NCI-H774 (cell line): ENCODE measurements at regions not wholly inside any gene's neighbourhood (a gene's known extent, or its start where the extent isn't known, plus 50 kb on each side); places are given as distances from the start of the nearest gene placed in this dataset.
A peak's percentile ranks its signal among the peaks of the same experiment; 100 is the strongest.
"Not testable (repeated sequence)": the region's sequence is repeated elsewhere in the genome, so short reads cannot be mapped to it uniquely, and the experiment has no call there.

Experiments used
- DNase-seq: peaks from one replicate; lab custom pipeline; 2025; lab: John Stamatoyannopoulos, UW

DNA sequence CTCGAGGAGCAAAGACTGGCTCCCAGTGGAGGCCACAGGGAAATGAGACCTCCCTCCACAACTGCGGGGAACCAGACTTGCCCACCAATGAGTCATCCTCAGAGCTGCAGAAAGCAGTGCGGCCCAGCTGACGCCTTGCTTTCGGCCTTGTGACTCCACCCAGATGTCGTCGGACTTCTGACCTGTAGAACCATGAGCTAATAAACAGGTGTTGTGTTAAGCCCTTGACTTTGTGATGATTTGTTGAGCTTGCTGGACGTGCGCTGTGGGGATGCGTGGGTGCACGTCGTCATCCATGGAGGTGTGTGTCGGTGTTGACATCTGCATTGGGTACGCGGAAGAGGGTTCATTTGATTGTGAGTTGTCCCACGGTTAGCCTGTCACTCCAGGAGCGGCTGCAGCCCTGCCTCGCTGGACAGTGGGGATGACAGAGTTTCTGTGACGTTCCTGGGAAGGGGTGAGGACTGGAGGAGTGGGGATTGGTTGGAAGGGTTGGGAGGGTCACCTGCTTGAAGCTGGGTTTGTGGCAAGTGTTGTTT lies 154.1 kb downstream of the SH3BP4 start:
- no peak for DNase-seq

DNA sequence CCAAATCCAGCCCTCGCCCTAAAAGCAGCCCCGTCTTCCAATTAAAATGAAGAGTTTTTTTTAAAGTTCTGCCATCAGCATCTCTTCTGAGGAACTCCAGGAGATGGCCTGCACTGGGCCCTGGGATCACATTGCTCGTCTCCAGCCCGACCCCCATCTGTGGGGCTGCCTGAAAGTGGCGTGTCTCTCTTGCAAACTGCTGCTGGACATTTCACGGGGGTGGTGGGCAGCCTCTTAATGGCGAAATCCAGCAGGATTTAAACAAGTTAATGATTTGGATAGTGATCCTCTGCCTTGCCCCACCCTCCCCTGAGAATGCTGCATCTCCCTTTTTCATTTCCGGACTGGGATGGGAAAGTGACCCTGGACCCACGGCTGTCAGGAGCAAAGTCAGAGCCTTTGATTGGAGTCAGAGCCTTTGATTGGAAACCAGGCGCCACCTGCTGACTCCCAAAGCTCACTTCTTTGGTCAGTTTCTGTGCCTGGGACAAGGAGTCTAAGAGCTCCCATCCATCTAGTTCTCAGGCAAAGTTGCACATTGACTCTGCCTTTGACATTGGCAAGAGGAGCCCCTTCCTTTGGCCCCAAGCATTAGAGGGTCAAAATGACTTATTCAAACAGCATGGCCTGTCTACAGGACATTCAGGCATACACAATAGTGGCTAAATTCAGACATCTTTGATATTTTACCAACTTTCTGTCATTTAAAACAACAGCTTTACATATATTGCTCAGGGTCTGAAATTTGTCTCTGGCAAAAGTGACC lies 155.2 kb downstream of the SH3BP4 start:
- DNase-seq = peak; percentile 64

DNA sequence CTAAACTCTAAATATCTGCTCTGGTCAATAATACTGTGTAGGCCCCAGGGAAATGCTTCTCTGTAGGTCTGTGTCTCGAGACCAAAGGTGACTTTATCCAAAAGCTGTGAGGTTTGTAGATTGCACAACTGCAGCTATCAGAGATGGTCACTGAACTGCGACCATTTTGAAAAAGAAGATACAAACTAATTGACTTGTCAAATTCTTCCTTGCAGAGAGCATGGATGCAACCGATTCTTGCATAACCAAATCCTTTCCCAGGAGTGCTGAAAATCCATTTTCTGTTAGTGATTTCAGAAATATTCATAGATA lies 155.8 kb downstream of the SH3BP4 start:
- DNase-seq = no peak

DNA sequence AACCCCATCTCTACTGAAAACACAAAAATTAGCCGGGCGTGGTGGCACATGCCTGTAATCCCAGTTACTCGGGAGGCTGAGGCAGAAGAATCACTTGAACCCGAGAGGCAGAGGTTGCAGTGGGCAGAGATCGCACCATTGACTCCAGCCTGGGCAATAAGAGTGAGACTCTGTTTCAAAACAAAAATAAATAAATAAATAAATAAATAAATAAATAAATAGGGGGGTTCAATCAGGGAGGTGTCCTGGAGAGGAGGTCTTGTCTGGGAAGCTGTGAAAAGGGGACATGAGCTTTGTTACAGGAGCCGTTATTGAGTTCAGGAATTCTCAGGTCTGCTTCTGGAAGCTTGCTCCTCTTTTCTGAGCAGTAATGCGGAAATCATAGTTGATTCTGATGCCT lies 157.7 kb downstream of the SH3BP4 start:
- not testable (repeated sequence) for DNase-seq

DNA sequence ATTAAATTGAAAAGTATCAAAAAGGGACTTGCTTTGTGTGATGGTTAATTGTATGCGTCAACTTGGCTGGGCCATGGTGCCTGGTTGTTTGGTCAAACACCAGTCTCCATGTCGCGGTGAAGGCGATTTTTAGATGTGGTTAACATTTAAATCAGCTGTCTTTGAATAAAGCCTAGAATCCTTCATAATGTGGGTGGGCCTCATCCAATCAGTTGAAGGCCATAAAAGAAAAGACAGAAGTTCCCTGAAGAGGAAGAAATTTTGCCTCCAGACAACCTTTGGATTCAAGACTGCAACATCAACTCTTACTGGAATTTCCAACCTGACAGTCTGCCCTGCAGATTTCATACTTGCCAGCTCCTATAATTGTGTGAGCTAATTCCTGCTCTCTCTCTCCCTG lies 160.5 kb downstream of the SH3BP4 start:
- DNase-seq = no peak

DNA sequence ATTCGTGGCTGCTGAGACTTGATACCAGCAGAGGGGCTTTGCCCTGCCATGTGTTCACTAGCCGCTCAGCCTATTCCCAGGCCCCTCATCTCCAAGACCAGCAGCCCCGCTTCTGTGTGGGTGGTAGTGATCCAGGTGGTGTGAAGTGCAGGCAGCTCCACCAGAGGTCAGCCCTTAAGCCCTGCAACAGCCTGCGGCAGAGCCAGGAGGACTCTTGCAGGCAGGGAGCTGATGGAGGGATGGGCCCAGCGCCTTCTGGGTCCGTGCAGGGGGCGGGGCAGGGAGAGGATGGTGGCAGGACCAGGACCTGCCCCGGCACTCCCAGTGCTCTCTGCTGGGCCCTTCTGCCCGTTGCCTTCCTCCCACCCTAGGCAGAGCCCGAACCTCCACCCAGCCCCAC lies 162.0 kb downstream of the SH3BP4 start:
- DNase-seq = no peak

DNA sequence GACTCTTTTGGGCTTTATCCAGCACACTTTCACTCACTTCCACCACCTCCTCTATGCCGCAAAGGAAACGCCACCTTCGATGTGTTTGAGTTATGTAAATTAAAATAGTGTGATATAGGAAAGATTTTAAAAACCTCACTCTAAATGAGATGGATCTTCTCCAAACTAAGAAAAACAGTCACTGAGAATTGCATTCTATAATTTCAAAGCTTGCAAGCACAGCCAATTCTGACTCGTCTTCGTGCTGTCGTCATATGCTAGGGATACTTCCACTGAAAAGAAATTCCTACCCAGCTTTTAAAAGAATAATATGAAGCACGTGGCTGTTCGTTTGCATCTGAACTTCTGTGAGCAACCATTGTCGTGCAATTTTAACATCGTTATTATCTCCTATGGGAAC lies 162.5 kb downstream of the SH3BP4 start:
- DNase-seq = no peak

DNA sequence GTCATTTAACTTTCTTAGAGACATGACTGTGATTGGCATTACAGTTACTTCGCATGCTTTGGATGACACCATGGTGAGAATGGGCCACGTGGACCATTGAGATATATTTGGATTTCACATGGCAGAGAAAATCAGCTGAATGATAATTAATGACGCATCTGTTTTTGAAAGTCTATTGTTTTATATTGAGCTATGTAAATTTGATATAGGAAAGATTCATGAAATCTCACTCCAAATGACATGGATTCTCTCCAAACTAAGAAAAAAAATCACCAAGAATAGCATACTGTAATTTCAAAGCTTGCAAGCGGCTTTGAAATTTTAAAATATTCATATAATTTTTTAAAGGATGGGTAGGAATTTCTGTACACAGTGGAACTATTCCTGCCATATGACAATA lies 163.7 kb downstream of the SH3BP4 start:
- DNase-seq = no peak

DNA sequence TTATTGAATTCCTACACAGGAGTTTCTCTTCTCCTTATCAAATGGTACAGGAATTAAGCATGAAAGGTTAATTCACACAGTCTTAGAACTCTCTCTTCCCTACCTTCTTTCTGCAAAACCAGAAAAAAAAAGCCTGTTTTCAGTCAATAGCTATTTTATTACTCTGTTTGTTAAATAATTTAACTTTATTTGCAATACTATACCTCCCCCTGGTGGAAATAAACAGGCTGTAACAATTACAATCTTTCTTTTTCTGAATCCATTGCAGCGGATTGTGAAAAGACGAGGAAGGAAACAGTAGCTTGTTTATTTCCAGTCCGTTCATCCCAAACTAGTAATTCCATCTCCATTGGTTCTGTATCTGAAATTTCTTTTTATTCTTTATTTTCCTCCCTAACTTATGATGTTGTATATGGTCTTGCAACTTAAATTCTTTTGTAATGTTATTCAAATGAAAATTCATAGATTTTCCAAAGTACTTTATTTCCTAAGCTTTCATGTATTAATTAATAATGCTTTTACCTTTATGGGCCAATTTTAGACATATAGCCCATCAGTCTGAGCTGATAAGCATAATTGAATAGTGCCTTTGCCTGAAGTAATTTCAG lies 165.2 kb downstream of the SH3BP4 start:
- DNase-seq = peak; percentile 64

DNA sequence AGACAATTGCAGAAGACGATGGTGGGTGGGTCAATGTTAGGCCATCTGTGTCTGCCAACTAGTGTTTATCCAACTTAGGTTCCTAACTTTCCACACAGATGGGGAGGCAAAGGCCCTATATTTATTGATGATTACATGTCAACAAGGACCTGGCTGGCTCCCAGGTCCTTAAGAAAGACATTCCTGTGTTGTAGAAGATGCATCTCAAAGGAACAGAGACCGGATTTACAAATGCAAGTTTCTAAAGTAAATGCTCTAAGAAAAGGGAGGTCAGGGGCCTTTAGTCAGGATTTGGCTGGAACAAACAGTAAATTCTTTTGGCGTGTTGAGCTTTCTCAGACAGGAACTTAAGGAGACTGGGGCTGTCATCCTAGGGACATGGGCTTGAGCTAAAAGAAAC lies 175.0 kb downstream of the SH3BP4 start:
- no peak for DNase-seq

DNA sequence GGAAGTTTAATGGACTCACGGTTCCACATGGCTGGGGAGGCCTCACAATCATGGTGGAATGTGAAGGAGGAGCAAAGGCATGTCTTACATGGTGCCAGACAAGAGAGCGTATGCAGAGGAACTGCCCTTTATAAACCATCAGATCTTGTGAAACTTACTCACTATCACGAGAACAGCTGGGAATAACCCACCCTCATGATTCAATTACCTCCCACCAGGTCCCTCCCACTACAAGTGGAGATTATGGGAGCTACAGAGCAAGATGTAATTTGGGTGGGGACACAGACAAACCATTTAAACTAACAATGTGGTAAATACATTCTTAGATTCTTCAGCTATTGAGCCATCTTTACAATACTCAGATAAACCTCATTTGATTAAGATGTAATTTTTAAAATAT lies 176.1 kb downstream of the SH3BP4 start:
- DNase-seq = no peak

DNA sequence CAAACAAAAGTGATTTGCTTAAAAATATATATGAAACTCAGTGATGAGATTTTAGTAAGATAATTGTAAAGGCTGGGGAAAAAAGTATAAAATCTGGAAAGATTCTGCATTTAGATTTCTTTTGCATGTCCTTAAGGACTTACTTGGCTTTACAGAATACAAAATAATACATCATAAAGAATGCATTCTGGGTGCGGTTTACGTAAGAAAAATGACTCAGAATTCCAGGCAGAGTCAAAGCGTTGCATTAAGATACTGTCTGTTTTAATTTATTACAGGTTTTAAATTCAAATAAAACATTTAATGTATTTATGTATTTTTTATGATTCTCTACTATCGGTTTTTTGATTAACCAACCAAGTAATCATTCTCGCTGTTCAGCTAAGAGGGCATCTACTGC lies 178.0 kb downstream of the SH3BP4 start:
- DNase-seq = no peak

DNA sequence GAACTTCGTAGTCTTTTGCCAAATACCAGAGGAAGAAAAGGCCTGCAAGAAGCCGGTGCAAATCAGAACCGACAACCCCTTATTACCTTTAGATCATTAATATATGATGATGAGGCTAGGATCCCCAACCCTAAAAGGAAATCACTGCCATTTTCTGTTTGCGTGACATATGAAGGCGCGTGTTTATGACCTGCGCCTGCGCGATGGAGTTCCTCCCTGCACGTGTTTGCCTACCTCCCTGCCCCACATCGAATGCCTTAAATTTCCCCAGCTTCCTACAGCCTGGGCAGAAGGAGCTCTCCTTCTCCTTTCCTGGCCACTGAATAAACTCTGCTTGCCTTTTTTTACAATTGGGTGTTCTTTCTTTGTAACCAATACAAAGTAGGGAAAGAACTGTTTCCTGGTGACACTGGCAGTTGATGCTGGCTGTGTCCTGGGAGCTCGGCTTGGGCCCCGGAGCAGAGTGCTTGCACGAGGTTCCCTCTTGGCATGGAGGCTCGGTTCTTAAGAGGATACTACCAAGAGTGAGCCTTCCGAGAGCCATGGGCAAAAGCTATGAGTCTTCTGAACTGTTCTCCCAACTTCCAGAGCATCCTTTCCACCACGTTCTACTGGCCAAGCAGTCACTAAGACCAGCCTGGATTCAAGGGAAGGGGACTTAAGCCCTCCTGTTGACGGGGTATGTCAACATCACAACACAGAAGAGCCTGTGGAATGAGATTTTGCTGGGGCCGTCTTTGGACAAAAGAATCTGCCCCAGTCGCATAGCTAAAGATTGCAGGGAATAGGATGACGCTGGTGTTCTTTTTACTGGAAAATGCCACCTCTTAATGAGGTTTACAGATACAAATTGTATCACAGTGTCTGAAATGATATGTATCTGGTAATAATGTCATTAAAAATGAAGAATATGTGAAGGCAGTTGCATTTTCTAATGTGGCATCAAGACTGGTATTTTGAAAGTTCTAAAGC lies 179.8 kb downstream of the SH3BP4 start:
- no peak for DNase-seq

DNA sequence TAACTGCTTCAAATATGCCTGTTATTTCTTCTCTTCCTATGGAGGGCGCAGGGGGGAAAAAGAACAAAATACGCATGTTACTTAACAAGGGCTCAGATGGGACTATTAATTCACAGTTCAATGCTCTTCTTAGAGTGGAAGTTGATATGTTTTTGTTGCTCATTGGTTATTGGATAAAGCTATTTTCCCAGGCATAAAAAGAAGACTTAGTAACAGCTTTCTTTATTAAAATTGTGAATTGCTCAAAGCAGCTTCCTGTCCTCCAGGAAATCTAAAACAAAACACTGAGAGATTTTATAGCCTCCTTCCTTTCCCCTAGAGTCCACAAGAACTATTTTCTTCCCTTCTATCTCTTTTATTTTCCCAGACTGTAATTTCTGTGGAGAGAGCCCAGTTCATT lies 180.8 kb downstream of the SH3BP4 start:
- DNase-seq = no peak

DNA sequence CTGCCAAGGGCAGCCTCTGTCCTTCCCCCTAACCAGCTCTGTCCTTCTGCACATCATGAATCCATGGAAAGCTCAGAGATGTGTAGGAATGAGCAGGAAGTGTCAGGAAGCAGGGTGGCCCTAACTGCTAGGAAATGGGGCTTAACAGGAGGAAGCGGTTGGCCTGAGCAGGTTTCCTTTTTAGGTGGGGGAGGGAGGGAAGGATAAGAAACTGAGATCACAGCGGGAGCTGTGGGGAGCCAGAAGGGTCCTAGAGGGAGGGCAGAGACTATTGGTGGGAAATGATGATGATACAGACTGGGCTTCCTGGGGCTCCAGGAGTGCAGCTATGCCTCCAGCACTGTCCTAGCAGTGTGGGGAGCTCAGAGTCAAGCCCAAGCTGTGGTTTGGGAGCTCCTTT lies 182.0 kb downstream of the SH3BP4 start:
- no peak for DNase-seq

DNA sequence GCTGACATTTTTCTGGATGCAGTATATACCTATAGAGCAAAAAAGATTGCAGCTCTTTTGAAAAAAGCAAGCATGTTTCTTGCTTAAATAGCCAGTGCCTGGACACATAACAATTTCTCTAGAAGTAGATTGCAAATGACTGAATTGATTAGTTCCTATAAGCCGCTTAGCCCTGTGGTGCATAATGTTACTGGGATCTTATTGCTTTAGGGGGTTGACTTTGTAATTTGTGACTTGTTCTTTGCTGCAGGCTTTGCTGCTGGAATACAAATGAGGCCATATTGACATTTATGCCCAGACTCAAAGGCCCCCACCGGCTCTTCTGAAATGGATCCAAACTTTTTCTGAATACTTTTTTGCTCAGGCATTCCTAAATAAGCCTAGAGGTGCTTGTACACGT lies 182.6 kb downstream of the SH3BP4 start:
- DNase-seq = no peak

DNA sequence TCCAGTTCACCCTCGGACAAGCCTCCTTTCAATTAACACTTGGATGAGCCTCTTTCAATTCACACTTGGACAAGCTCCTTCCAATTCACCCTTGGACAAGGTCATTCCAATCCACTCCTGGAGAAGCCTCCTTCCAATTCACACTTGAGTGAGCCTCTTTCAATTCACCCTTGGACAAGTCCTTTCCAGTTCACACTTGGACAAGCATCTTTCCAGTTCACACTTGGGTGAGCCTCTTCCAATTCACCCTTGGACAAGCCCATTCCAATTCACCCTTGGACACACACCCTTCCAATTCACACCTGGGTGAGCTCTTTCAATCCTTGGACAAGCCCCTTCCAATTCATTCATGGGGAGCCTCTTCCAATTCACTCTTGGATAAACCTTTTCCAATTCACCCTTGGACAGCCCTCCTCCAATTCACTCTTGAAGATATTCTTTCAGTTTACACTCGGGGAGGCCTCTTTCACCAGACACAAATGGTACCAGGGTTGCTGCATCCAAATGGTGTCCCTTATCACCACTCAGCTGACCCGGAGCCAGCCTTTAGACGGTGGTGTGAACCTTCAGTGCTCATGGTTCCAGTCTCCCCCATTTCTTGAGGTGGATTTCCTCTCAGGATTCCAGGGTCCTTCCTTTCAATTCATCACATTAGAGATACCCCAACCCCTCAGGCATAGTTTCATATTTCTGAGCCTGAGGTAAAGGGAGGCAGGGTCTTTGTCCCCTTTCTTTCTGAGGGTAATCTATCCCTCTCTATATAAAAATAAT lies 183.6 kb downstream of the SH3BP4 start:
- no peak for DNase-seq

DNA sequence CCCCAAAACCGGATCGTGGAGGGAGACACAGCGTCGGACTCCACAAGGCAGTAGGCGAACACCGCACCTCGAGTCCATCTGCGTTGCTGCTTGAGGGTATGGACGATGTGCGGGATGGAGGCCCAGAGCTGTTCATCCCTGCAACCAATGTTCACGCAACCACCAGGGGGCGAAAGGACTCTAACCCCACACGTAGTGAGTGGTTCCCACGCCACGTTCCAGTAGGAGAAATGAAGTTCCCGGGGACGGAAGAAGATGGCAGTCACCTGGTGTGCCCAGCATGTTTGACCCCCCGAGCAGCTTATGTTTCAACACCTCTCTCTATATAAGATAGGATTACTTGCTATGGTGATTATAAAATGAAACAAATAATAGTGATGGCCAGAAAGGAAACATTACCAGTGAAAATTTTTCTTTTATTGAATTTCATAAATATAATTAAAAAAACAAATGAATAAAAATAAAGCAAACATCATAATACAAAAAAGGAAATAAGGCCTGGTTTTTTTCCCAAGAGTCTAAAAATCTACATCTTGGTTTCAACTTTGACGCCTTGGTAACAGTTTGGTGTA lies 184.3 kb downstream of the SH3BP4 start:
- peak; percentile 70 for DNase-seq

DNA sequence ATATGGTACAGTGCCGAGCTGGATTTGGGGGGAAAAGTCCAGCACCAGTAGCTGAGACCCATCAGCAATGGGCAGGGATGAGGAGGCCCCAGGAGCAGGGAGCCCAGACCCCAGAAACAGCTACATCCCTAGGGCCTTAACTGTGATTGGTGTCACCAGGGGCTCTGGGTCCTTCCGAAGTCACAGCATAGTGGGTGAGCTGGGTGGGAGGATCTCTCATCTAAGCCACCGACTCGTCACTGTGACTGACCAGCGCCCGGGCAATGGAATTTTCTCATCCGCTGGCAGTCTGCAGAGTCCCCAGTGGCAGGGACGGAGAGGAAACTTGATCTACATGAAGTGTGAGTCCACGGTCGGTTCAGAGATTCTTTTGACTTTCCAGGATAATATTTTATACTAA lies 186.5 kb downstream of the SH3BP4 start:
- no peak for DNase-seq

DNA sequence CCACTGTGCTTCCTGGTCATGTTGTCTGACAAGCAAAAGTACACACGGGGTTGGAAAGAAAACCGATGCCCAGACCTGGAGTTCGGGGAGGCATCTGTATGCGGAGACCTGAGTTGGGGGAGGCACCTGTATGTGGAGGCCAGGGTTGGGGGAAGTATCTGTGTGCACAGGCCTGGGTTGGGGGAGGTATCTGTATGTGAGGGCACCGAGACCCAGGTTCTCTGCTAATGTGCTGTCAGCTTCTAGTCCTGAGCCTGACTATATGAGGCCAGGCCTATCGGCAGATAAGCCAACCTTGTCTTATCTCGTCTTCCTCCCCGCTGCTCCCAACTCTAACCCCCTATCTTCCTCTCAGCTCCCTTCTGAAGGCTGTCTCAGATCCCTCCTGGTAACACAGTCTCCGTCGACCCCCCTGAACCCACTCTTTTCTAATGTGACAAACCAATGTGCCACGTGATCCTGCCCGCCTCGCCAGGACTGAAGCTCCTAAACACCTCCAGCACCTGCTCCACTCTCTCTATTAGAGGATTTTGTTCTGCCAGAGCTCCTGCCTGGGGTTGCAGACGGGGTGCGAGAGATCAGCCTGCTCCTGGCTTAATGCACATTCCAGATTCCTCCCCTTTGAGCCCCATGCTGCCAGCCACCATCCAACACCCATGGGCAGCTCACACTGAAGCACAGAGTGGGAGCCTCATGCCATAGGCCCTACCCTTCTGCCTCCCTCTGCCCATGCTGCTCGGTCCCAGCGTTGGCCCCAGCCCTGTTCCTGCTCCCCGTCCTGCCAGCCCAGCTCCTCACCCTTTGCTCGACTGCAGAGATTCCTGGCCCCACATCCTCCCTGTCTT lies 188.4 kb downstream of the SH3BP4 start:
- DNase-seq = no peak

DNA sequence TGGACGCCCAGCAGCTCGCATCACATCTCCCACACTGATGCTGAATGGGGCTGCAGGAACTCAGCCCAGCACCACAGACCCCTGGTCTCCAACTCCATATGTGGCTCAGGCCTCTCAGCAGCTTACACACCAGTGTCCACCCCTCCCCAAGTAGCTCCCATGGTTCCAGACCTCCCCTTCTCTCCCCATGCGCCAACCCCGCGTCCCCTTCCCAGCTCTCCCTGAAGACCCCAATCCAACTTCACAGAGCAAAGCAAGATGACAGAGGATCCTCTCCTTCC lies 188.9 kb downstream of the SH3BP4 start:
- no peak for DNase-seq
